ENCODE measurements at regions not wholly inside any gene's neighbourhood (a gene's known extent, or its start where the extent isn't known, plus 50 kb on each side); places are given as distances from the start of the nearest gene placed in this dataset.

GRCh38 chr2:138087751-138088593, 123.7 kb downstream of the HNMT start:
- TF ChIP-seq CTCF (IDR thresholded peaks at IDR 0.05; ENCODE audit: borderline replicate concordance, extremely low read depth, low read length, poor library complexity, severe bottlenecking), result no peak
- TF ChIP-seq EZH2 (IDR thresholded peaks at IDR 0.05; ENCODE audit: borderline replicate concordance, low read depth, low read length, severe bottlenecking), result no peak

GRCh38 chr2:138090330-138090729, 126.1 kb downstream of the HNMT start:
- H3K9me3 ChIP-seq (ENCODE audit: insufficient read depth, low read length, severe bottlenecking), result no peaks in the 10 kb centered on the region
- no peak overlapping the region for H3K4me2 ChIP-seq (ENCODE audit: insufficient read depth, low read length)
- ATAC-seq (ENCODE audit: insufficient read depth, low read depth) (no peak), DNase-seq (no peak)
- TF ChIP-seq CTCF (IDR thresholded peaks at IDR 0.05; ENCODE audit: borderline replicate concordance, extremely low read depth, low read length, poor library complexity, severe bottlenecking), result peak; percentile 55
- no peak for TF ChIP-seq EZH2 (IDR thresholded peaks at IDR 0.05; ENCODE audit: borderline replicate concordance, low read depth, low read length, severe bottlenecking)
- H4K20me1 ChIP-seq (ENCODE audit: insufficient read depth, low read length), result no peaks in the 10 kb centered on the region
- H3K36me3 ChIP-seq (ENCODE audit: insufficient read depth, low read length), result no peaks in the 10 kb centered on the region
- no peak overlapping the region for H3K9ac ChIP-seq (ENCODE audit: low read depth, low read length)
- no peak overlapping the region for H3K27ac ChIP-seq (ENCODE audit: low read length)
- H3K79me2 ChIP-seq (ENCODE audit: insufficient read depth, low read length), result no peaks in the 10 kb centered on the region
- no peak overlapping the region for H2AFZ ChIP-seq (ENCODE audit: low read depth, low read length)
- H3K4me1 ChIP-seq (ENCODE audit: insufficient read depth, low read length), result no peaks in the 10 kb centered on the region
- no peak overlapping the region for H3K4me3 ChIP-seq (ENCODE audit: low read depth in 1 of 2, low read length in 2 of 2)
- H3K27me3 ChIP-seq (ENCODE audit: insufficient read depth, low read length, poor library complexity), result no peaks in the 10 kb centered on the region

More at GRCh38 chr2:138087751-138088593, 123.7 kb downstream of the HNMT start:
- no peaks in the 10 kb centered on the region for H3K79me2 ChIP-seq (ENCODE audit: insufficient read depth, low read length)
- no peak overlapping the region for H3K4me3 ChIP-seq (ENCODE audit: low read depth in 1 of 2, low read length in 2 of 2)
- no peak overlapping the region for H3K4me2 ChIP-seq (ENCODE audit: insufficient read depth, low read length)
- no peak overlapping the region for H2AFZ ChIP-seq (ENCODE audit: low read depth, low read length)
- no peak overlapping the region for H3K27ac ChIP-seq (ENCODE audit: low read length)
- no peaks in the 10 kb centered on the region for H4K20me1 ChIP-seq (ENCODE audit: insufficient read depth, low read length)
- H3K9me3 ChIP-seq (ENCODE audit: insufficient read depth, low read length, severe bottlenecking), result no peaks in the 10 kb centered on the region
- no peaks in the 10 kb centered on the region for H3K27me3 ChIP-seq (ENCODE audit: insufficient read depth, low read length, poor library complexity)
- no peaks in the 10 kb centered on the region for H3K4me1 ChIP-seq (ENCODE audit: insufficient read depth, low read length)
- H3K9ac ChIP-seq (ENCODE audit: low read depth, low read length), result no peak overlapping the region
- DNase-seq (no peak), ATAC-seq (ENCODE audit: insufficient read depth, low read depth) (no peak)
- H3K36me3 ChIP-seq (ENCODE audit: insufficient read depth, low read length), result no peaks in the 10 kb centered on the region

GRCh38 chr2:138093455-138093854, 129.2 kb downstream of the HNMT start:
- no peak for DNase-seq
- no peak for ATAC-seq (ENCODE audit: insufficient read depth, low read depth)
- no peaks in the 10 kb centered on the region for H3K36me3 ChIP-seq (ENCODE audit: insufficient read depth, low read length)

More at GRCh38 chr2:138093455-138093854, 129.2 kb downstream of the HNMT start:
- no peak overlapping the region for H2AFZ ChIP-seq (ENCODE audit: low read depth, low read length)
- no peaks in the 10 kb centered on the region for H3K4me1 ChIP-seq (ENCODE audit: insufficient read depth, low read length)
- no peaks in the 10 kb centered on the region for H4K20me1 ChIP-seq (ENCODE audit: insufficient read depth, low read length)
- no peak overlapping the region for H3K4me2 ChIP-seq (ENCODE audit: insufficient read depth, low read length)
- no peaks in the 10 kb centered on the region for H3K79me2 ChIP-seq (ENCODE audit: insufficient read depth, low read length)
- no peak for TF ChIP-seq CTCF (IDR thresholded peaks at IDR 0.05; ENCODE audit: borderline replicate concordance, extremely low read depth, low read length, poor library complexity, severe bottlenecking)
- TF ChIP-seq EZH2 (IDR thresholded peaks at IDR 0.05; ENCODE audit: borderline replicate concordance, low read depth, low read length, severe bottlenecking), result no peak
- H3K4me3 ChIP-seq (ENCODE audit: low read depth in 1 of 2, low read length in 2 of 2), result no peak overlapping the region
- no peaks in the 10 kb centered on the region for H3K27me3 ChIP-seq (ENCODE audit: insufficient read depth, low read length, poor library complexity)
- H3K9ac ChIP-seq (ENCODE audit: low read depth, low read length), result no peak overlapping the region
- H3K27ac ChIP-seq (ENCODE audit: low read length), result no peak overlapping the region
- no peaks in the 10 kb centered on the region for H3K9me3 ChIP-seq (ENCODE audit: insufficient read depth, low read length, severe bottlenecking)
